Esophagus muscularis mucosa (tissue), 4 donors: ENCODE measurements at regions not wholly inside any gene's neighbourhood (a gene's known extent, or its start where the extent isn't known, plus 50 kb on each side); places are given as distances from the start of the nearest gene placed in this dataset.

Experiments
- EP300 ChIP-seq: sonication (generic); formaldehyde crosslinking; IDR thresholded peaks from one replicate; pipeline ENCODE4 v1.6.1; 2017; ENCODE audit warnings: antibody characterized with exemption
- POLR2A ChIP-seq: fragments of 450-650 bp; IDR thresholded peaks from one replicate; pipeline ENCODE4 v1.6.1; 2017; ENCODE audit warnings: antibody characterized with exemption, moderate library complexity, mild to moderate bottlenecking, low read depth
- POLR2AphosphoS5 ChIP-seq, 2 donors: sonication (generic); formaldehyde crosslinking; IDR thresholded peaks; one replicate each; pipeline ENCODE4 v1.6.1; 2017; ENCODE audit warnings: antibody characterized with exemption in 2 of 2
- TF ChIP-seq, protein P1 (sequence below), 3 experiments: fragments of 200-600 bp in 2 of 3; fragments of 450-650 bp in 1 of 3; sonication (generic) in 2 of 3; IDR thresholded peaks; one replicate each; pipeline ENCODE4 v1.5.1; 2017 to 2019; ENCODE audit warnings: antibody characterized with exemption in 3 of 3, mild to moderate bottlenecking in 2 of 3, moderate library complexity in 1 of 3

DNA sequence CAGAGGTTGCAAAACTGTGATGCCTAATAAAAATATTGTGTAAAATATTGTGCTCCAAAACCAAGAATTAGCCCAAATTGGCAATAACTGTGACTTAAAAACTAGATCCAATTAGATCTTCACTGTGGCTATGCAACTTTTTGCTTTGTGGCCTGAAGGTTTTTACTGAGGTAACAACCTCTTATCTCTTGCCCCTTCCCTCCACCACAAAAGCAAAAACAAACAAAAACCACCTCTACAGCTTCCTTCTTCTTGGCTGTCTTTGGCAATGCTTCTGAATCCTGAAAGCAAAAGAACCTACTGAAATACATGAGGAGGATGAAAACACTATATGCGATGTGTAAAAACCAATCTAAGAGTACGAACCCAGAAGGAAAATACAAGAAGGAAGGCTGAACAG lies 226.7 kb upstream of the MBL2 start:
- no peak for TF ChIP-seq EP300
- TF ChIP-seq POLR2A: no peak
- TF ChIP-seq, protein P1, sequence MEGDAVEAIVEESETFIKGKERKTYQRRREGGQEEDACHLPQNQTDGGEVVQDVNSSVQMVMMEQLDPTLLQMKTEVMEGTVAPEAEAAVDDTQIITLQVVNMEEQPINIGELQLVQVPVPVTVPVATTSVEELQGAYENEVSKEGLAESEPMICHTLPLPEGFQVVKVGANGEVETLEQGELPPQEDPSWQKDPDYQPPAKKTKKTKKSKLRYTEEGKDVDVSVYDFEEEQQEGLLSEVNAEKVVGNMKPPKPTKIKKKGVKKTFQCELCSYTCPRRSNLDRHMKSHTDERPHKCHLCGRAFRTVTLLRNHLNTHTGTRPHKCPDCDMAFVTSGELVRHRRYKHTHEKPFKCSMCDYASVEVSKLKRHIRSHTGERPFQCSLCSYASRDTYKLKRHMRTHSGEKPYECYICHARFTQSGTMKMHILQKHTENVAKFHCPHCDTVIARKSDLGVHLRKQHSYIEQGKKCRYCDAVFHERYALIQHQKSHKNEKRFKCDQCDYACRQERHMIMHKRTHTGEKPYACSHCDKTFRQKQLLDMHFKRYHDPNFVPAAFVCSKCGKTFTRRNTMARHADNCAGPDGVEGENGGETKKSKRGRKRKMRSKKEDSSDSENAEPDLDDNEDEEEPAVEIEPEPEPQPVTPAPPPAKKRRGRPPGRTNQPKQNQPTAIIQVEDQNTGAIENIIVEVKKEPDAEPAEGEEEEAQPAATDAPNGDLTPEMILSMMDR (IDR thresholded peaks at IDR 0.05): no peak
- TF ChIP-seq POLR2AphosphoS5 (IDR thresholded peaks at IDR 0.05): no peak
